ENCODE measurements at regions not wholly inside any gene's neighbourhood (a gene's known extent, or its start where the extent isn't known, plus 50 kb on each side); places are given as distances from the start of the nearest gene placed in this dataset.

DNA sequence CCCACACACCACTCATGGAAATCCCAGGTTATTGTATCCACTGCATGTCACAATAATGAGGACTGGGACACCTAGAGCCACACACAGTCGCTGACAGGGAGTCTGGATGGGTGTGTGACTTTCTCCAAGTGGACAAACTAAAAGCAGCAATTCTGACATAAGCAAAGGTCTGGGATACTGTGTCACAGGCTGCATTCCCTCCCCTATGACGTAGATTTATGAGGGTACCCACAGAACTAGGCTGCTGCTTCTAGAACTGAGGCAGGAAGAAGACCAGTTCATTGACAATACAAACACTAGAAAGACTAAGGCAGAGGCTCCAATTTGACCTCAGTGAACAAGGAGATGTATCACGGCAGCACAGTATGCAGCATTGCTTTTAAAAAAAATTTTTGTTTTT lies 63.6 kb upstream of the TBCA start:
- TF ChIP-seq POLR2AphosphoS5 (IDR thresholded peaks at IDR 0.05; ENCODE audit: low read depth, low read length): no peak
- TF ChIP-seq POLR2A (IDR thresholded peaks at IDR 0.05; ENCODE audit: low read depth, low read length): no peak
- TF ChIP-seq TAF1 (IDR thresholded peaks at IDR 0.05; ENCODE audit: borderline replicate concordance, low read depth, low read length): no peak

All from GM12892 (cell line).